ENCODE measurements at regions not wholly inside any gene's neighbourhood (a gene's known extent, or its start where the extent isn't known, plus 50 kb on each side); places are given as distances from the start of the nearest gene placed in this dataset.

- no peak for DNase-seq
Measured at GRCh38 chr4:63795301-63795700, 613.9 kb downstream of the TECRL start.

- no peak for DNase-seq
Measured at GRCh38 chr4:63790377-63790776, 618.9 kb downstream of the TECRL start.

- no peak for DNase-seq
Measured at GRCh38 chr4:63788271-63788670, 621.0 kb downstream of the TECRL start.

GRCh38 chr4:63787326-63787725 lies 621.9 kb downstream of the TECRL start:
- DNase-seq = no peak

- DNase-seq = no peak
Measured at GRCh38 chr4:63786171-63786570, 623.1 kb downstream of the TECRL start.

- no peak for DNase-seq
Measured at GRCh38 chr4:63784822-63785221, 624.4 kb downstream of the TECRL start.

- no peak for DNase-seq
Measured at GRCh38 chr4:63777601-63778000, 631.6 kb downstream of the TECRL start.

GRCh38 chr4:63764400-63764799 lies 644.9 kb downstream of the TECRL start:
- DNase-seq = no peak

GRCh38 chr4:63757929-63758328 lies 651.3 kb downstream of the TECRL start:
- no peak for DNase-seq

GRCh38 chr4:63742882-63743281 lies 666.4 kb downstream of the TECRL start:
- no peak for DNase-seq

- DNase-seq = no peak
Measured at GRCh38 chr4:63729519-63729918, 679.7 kb downstream of the TECRL start.

- no peak for DNase-seq
Measured at GRCh38 chr4:63728480-63729177, 680.6 kb downstream of the TECRL start.

GRCh38 chr4:63717384-63717783 lies 691.9 kb downstream of the TECRL start:
- DNase-seq = no peak

- DNase-seq = no peak
Measured at GRCh38 chr4:63708661-63709060, 700.6 kb downstream of the TECRL start.

- DNase-seq = no peak
Measured at GRCh38 chr4:63700569-63700968, 708.7 kb downstream of the TECRL start.

GRCh38 chr4:63693321-63693720 lies 715.9 kb downstream of the TECRL start:
- DNase-seq = no peak

- DNase-seq = no peak
Measured at GRCh38 chr4:63678358-63678931, 730.8 kb downstream of the TECRL start.

- no peak for DNase-seq
Measured at GRCh38 chr4:63670735-63671134, 738.5 kb downstream of the TECRL start.

GRCh38 chr4:63663870-63664269 lies 745.4 kb downstream of the TECRL start:
- no peak for DNase-seq

- DNase-seq = no peak
Measured at GRCh38 chr4:63644396-63644795, 764.9 kb downstream of the TECRL start.

- no peak for DNase-seq
Measured at GRCh38 chr4:63637270-63637669, 772.0 kb downstream of the TECRL start.

- DNase-seq = no peak
Measured at GRCh38 chr4:63632858-63633257, 776.4 kb downstream of the TECRL start.

GRCh38 chr4:63620271-63620670 lies 789.0 kb downstream of the TECRL start:
- no peak for DNase-seq

- no peak for DNase-seq
Measured at GRCh38 chr4:63619771-63620170, 789.5 kb downstream of the TECRL start.

All from 8988T (cell line).